ENCODE measurements at regions not wholly inside any gene's neighbourhood (a gene's known extent, or its start where the extent isn't known, plus 50 kb on each side); places are given as distances from the start of the nearest gene placed in this dataset.
"Not testable (repeated sequence)": the region's sequence is repeated elsewhere in the genome, so short reads cannot be mapped to it uniquely, and the experiment has no call there.

DNA sequence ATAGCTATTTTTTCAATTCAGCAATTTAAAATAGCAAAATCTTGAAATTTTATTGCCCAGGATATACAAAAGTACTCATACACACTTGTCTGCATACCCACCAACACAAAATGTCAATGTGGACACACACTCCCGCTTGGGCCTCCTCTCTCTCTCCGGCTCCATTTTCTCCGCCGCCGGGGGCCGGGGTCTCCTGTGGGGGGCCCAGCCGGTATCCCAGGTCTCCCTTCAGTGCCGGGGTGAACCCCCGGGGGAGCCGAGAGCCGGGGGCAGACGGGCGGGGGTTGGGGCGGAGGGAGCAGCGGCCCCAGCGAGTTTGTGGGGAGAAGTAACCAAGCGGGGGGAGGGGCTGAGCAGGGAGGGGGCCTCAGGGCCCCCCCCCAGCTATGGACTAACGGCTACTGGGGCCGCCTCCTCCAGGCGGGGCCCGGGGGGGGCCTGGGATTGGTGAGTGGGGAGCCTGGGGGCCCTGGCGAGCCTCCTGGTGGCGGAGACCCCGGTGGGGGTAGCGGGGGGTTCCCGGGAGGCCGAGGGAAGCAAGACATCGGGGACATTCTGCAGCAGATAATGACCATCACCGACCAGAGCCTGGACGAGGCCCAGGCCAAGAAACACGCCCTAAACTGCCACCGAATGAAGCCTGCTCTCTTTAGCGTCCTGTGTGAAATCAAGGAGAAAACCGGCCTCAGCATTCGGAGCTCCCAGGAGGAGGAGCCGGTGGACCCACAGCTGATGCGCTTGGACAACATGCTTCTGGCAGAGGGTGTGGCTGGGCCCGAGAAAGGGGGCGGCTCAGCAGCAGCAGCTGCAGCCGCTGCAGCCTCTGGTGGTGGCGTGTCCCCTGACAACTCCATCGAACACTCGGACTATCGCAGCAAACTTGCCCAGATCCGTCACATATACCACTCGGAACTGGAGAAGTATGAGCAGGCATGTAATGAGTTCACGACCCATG lies 56.6 kb downstream of the CHST2 start:
- H3F3A ChIP-seq (ENCODE audit: low read length, unreplicated experiment); H3K27ac ChIP-seq (ENCODE audit: low read length); CTCF ChIA-PET; H3K9me2 ChIP-seq (replicated peaks; ENCODE audit: low read length); H3K9me3 ChIP-seq (ENCODE audit: low read length); H2AFZ ChIP-seq (ENCODE audit: low read length); H3K9ac ChIP-seq (ENCODE audit: low read length); H3K27me3 ChIP-seq (ENCODE audit: low read length); H4K20me1 ChIP-seq (ENCODE audit: low read length); BruUV-seq (replicated peaks); DNase-seq; intact Hi-C loops (cut with micrococcal nuclease); POLR2A ChIA-PET (ENCODE audit: unreplicated experiment); ATAC-seq; H3K4me3 ChIP-seq (ENCODE audit: low read length); H3K4me1 ChIP-seq (ENCODE audit: insufficient read depth, low read length); H3K79me2 ChIP-seq (ENCODE audit: low read length); H3K36me3 ChIP-seq (ENCODE audit: low read depth, low read length); H3K4me2 ChIP-seq (ENCODE audit: low read length): not testable (repeated sequence)

DNA sequence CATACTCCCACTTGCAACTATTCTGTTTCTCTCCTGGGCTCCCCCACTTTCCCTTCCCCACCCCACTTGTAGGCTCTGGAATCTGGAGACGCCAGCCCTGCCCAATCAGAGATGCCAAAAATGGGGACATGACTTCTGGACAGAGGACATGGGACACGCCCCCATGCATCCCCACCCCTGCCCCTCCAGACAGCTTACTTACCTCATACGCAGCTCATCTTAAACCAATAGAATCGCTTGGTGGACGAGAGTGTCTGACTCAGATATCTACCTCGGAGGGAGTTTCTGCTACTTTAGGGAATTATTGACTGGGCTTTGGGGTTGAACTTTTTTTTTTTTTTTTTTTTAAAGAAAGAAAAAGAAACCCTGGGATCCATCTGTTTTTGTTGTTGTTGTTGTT lies 58.4 kb downstream of the CHST2 start:
- DNase-seq; H3K4me3 ChIP-seq (ENCODE audit: low read length); H3F3A ChIP-seq (ENCODE audit: low read length, unreplicated experiment); H2AFZ ChIP-seq (ENCODE audit: low read length); H3K79me2 ChIP-seq (ENCODE audit: low read length); H3K9me3 ChIP-seq (ENCODE audit: low read length); intact Hi-C loops (cut with micrococcal nuclease); ATAC-seq; H3K9me2 ChIP-seq (replicated peaks; ENCODE audit: low read length); H3K36me3 ChIP-seq (ENCODE audit: low read depth, low read length); H3K27ac ChIP-seq (ENCODE audit: low read length); H3K27me3 ChIP-seq (ENCODE audit: low read length); POLR2A ChIA-PET (ENCODE audit: unreplicated experiment); H4K20me1 ChIP-seq (ENCODE audit: low read length); H3K9ac ChIP-seq (ENCODE audit: low read length); H3K4me1 ChIP-seq (ENCODE audit: insufficient read depth, low read length); BruUV-seq (replicated peaks); H3K4me2 ChIP-seq (ENCODE audit: low read length); CTCF ChIA-PET: not testable (repeated sequence)

DNA sequence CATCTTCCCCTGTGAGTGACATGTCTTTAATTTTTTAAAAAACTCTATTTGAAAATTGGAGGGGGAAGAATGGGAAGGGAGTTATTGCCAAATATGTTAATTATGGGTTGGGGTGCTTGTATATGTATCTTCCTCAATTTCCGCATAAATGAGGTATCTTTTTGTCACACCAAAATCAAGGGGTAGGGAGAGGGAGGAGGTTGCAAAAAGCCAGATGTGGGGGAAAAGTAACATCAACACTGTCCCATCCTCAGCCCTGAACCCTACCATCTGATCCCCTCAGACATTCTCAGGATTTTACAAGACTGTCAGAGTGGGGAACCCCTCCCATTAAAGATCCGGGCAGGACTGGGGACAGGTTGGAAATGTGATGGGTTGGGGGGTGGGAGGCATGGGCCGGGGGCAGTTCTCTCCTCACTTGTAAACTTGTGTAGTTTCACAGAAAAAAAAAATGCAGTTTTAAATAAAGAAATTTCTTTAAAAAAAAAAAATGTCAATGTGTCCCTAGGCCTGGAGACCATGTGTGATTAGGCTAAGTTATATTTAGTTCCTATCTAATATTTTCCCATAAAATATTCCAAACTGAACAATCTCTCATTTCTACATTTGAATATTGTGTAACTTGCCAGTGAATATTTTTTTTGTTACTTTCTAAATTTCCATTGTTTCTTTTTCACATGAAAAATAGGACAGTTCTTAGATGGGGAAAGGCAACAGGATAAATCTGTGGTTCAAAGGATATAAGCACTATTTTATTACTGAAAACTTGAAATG lies 59.4 kb downstream of the CHST2 start:
- H3K27me3 ChIP-seq (ENCODE audit: low read length); DNase-seq; CTCF ChIA-PET; POLR2A ChIA-PET (ENCODE audit: unreplicated experiment); H3K4me3 ChIP-seq (ENCODE audit: low read length); H3K36me3 ChIP-seq (ENCODE audit: low read depth, low read length); H3F3A ChIP-seq (ENCODE audit: low read length, unreplicated experiment); H3K79me2 ChIP-seq (ENCODE audit: low read length); H3K9me2 ChIP-seq (replicated peaks; ENCODE audit: low read length); ATAC-seq; H2AFZ ChIP-seq (ENCODE audit: low read length); BruUV-seq (replicated peaks); H3K9ac ChIP-seq (ENCODE audit: low read length); H3K27ac ChIP-seq (ENCODE audit: low read length); H4K20me1 ChIP-seq (ENCODE audit: low read length); H3K4me2 ChIP-seq (ENCODE audit: low read length); H3K9me3 ChIP-seq (ENCODE audit: low read length); H3K4me1 ChIP-seq (ENCODE audit: insufficient read depth, low read length); intact Hi-C loops (cut with micrococcal nuclease): not testable (repeated sequence)

DNA sequence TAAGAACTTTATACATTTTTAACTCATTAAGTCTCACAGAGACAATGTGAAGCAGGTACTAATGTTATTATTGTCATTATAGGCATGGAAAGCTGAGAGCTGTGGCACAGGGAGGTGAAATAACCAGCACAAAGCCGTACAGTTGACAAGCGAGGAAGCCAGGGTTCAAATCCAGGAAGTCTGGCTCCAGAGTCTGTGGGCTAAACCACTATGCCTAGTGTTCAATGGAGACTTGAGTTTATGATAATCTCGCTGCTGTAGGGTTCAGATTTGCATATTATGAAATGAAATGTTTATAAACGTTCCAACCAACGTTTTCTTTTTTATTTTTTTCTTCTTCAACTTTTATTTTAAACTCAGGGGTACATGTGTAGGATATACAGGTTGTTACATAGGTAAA lies 60.0 kb downstream of the CHST2 start:
- H3K4me3 ChIP-seq (ENCODE audit: low read length): no peak overlapping the region
- CTCF ChIA-PET: no interaction called here
- intact Hi-C loops (cut with micrococcal nuclease): no loop called here
- H3K9me2 ChIP-seq (replicated peaks; ENCODE audit: low read length): no peaks in the 10 kb centered on the region
- POLR2A ChIA-PET (ENCODE audit: unreplicated experiment): no interaction called here
- H3K27ac ChIP-seq (ENCODE audit: low read length): no peak overlapping the region
- no peaks in the 10 kb centered on the region for H3K9me3 ChIP-seq (ENCODE audit: low read length)
- TF ChIP-seq, protein P1, sequence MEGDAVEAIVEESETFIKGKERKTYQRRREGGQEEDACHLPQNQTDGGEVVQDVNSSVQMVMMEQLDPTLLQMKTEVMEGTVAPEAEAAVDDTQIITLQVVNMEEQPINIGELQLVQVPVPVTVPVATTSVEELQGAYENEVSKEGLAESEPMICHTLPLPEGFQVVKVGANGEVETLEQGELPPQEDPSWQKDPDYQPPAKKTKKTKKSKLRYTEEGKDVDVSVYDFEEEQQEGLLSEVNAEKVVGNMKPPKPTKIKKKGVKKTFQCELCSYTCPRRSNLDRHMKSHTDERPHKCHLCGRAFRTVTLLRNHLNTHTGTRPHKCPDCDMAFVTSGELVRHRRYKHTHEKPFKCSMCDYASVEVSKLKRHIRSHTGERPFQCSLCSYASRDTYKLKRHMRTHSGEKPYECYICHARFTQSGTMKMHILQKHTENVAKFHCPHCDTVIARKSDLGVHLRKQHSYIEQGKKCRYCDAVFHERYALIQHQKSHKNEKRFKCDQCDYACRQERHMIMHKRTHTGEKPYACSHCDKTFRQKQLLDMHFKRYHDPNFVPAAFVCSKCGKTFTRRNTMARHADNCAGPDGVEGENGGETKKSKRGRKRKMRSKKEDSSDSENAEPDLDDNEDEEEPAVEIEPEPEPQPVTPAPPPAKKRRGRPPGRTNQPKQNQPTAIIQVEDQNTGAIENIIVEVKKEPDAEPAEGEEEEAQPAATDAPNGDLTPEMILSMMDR (conservative IDR thresholded peaks at IDR 0.05; ENCODE audit: low read depth, low read length): no peak
- no peak for TF ChIP-seq EZH2 (IDR thresholded peaks at IDR 0.05; ENCODE audit: low read length, unreplicated experiment)
- TF ChIP-seq EZH2phosphoT487 (IDR thresholded peaks at IDR 0.05; ENCODE audit: borderline replicate concordance, low read length): no peak
- no peaks in the 10 kb centered on the region for H3F3A ChIP-seq (ENCODE audit: low read length, unreplicated experiment)
- no peaks in the 10 kb centered on the region for H3K36me3 ChIP-seq (ENCODE audit: low read depth, low read length)
- no peaks in the 10 kb centered on the region for H4K20me1 ChIP-seq (ENCODE audit: low read length)
- no peak overlapping the region for H3K9ac ChIP-seq (ENCODE audit: low read length)
- DNase-seq (no peak), ATAC-seq (no peak)
- no peaks in the 10 kb centered on the region for H3K27me3 ChIP-seq (ENCODE audit: low read length)
- no peaks in the 10 kb centered on the region for H3K4me1 ChIP-seq (ENCODE audit: insufficient read depth, low read length)
- no peak overlapping the region for H3K4me2 ChIP-seq (ENCODE audit: low read length)
- H2AFZ ChIP-seq (ENCODE audit: low read length): no peak overlapping the region
- no peaks in the 10 kb centered on the region for H3K79me2 ChIP-seq (ENCODE audit: low read length)
- BruUV-seq (replicated peaks): no TSS peak

DNA sequence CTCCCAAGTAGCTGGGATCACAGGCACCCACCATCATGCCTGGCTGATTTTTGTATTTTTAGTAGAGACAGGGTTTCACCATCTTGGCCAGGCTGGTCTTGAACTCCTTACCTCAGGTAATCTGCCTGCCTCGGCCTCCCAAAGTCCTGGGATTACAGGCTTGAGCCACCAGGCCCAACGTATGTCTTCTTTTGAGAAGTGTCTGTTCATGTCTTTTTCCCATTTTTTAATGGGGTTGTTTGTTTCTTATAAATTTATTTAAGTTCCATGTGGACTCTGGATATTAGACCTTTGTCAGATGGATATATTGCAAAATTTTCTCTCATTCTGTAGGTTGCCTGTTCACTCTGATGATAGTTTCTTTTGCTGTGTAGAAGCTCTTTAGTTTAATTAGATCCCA lies 61.3 kb downstream of the CHST2 start:
- H3K9me2 ChIP-seq (replicated peaks; ENCODE audit: low read length); POLR2A ChIA-PET (ENCODE audit: unreplicated experiment); H4K20me1 ChIP-seq (ENCODE audit: low read length); H2AFZ ChIP-seq (ENCODE audit: low read length); H3F3A ChIP-seq (ENCODE audit: low read length, unreplicated experiment); H3K79me2 ChIP-seq (ENCODE audit: low read length); CTCF ChIA-PET; H3K4me2 ChIP-seq (ENCODE audit: low read length); H3K36me3 ChIP-seq (ENCODE audit: low read depth, low read length); DNase-seq; H3K4me3 ChIP-seq (ENCODE audit: low read length); H3K27ac ChIP-seq (ENCODE audit: low read length); H3K4me1 ChIP-seq (ENCODE audit: insufficient read depth, low read length); BruUV-seq (replicated peaks); intact Hi-C loops (cut with micrococcal nuclease); H3K9ac ChIP-seq (ENCODE audit: low read length); H3K9me3 ChIP-seq (ENCODE audit: low read length); ATAC-seq; H3K27me3 ChIP-seq (ENCODE audit: low read length): not testable (repeated sequence)

Data from PC-3 (cell line).